ENCODE measurements at regions not wholly inside any gene's neighbourhood (a gene's known extent, or its start where the extent isn't known, plus 50 kb on each side); places are given as distances from the start of the nearest gene placed in this dataset.

- DNase-seq (ENCODE audit: low spot score): no peak
- Mint-ChIP-seq H3K36me3 (ENCODE audit: low read depth) (no peaks in the 10 kb centered on the region), H3K9me3 (no peaks in the 10 kb centered on the region), H3K27ac (no peak overlapping the region), H3K4me1 (ENCODE audit: low read depth) (no peaks in the 10 kb centered on the region), H3K4me3 (no peak overlapping the region), H3K27me3 (ENCODE audit: low read depth) (no peaks in the 10 kb centered on the region)
Observed at GRCh38 chr15:77557564-77557963, 75.1 kb downstream of the LINGO1 start.

- no peak overlapping the region for H3K27ac Mint-ChIP-seq
- no peak overlapping the region for H3K4me3 Mint-ChIP-seq
- H3K9me3 Mint-ChIP-seq: no peaks in the 10 kb centered on the region
- no peaks in the 10 kb centered on the region for H3K36me3 Mint-ChIP-seq (ENCODE audit: low read depth)
- no peaks in the 10 kb centered on the region for H3K27me3 Mint-ChIP-seq (ENCODE audit: low read depth)
- DNase-seq (ENCODE audit: low spot score): no peak
- H3K4me1 Mint-ChIP-seq (ENCODE audit: low read depth): no peaks in the 10 kb centered on the region
Observed at GRCh38 chr15:77557144-77557543, 75.6 kb downstream of the LINGO1 start.

GRCh38 chr15:77556622-77557021 lies 76.1 kb downstream of the LINGO1 start:
- Mint-ChIP-seq H3K4me1 (ENCODE audit: low read depth) (no peaks in the 10 kb centered on the region), H3K27ac (no peak overlapping the region), H3K36me3 (ENCODE audit: low read depth) (no peaks in the 10 kb centered on the region), H3K27me3 (ENCODE audit: low read depth) (no peaks in the 10 kb centered on the region), H3K9me3 (no peaks in the 10 kb centered on the region), H3K4me3 (no peak overlapping the region)
- DNase-seq (ENCODE audit: low spot score): no peak

GRCh38 chr15:77555232-77555631 lies 77.5 kb downstream of the LINGO1 start:
- H3K27ac Mint-ChIP-seq: no peak overlapping the region
- no peaks in the 10 kb centered on the region for H3K36me3 Mint-ChIP-seq (ENCODE audit: low read depth)
- H3K9me3 Mint-ChIP-seq: no peaks in the 10 kb centered on the region
- H3K27me3 Mint-ChIP-seq (ENCODE audit: low read depth): no peaks in the 10 kb centered on the region
- no peak overlapping the region for H3K4me3 Mint-ChIP-seq
- DNase-seq (ENCODE audit: low spot score): no peak
- H3K4me1 Mint-ChIP-seq (ENCODE audit: low read depth): no peaks in the 10 kb centered on the region

GRCh38 chr15:77554306-77555080 lies 78.2 kb downstream of the LINGO1 start:
- no peak overlapping the region for H3K27ac Mint-ChIP-seq
- no peak overlapping the region for H3K4me3 Mint-ChIP-seq
- no peaks in the 10 kb centered on the region for H3K27me3 Mint-ChIP-seq (ENCODE audit: low read depth)
- H3K36me3 Mint-ChIP-seq (ENCODE audit: low read depth): no peaks in the 10 kb centered on the region
- no peak for DNase-seq (ENCODE audit: low spot score)
- no peaks in the 10 kb centered on the region for H3K4me1 Mint-ChIP-seq (ENCODE audit: low read depth)
- no peaks in the 10 kb centered on the region for H3K9me3 Mint-ChIP-seq

- Mint-ChIP-seq H3K36me3 (ENCODE audit: low read depth) (no peaks in the 10 kb centered on the region), H3K4me1 (ENCODE audit: low read depth) (no peaks in the 10 kb centered on the region), H3K4me3 (no peak overlapping the region), H3K27me3 (ENCODE audit: low read depth) (no peaks in the 10 kb centered on the region), H3K9me3 (no peaks in the 10 kb centered on the region), H3K27ac (no peak overlapping the region)
- DNase-seq (ENCODE audit: low spot score): no peak
Observed at GRCh38 chr15:77553695-77554094, 79.0 kb downstream of the LINGO1 start.

- Mint-ChIP-seq H3K36me3 (ENCODE audit: low read depth) (no peaks in the 10 kb centered on the region), H3K4me1 (ENCODE audit: low read depth) (no peaks in the 10 kb centered on the region), H3K27me3 (ENCODE audit: low read depth) (no peaks in the 10 kb centered on the region), H3K27ac (no peak overlapping the region), H3K4me3 (no peak overlapping the region), H3K9me3 (no peaks in the 10 kb centered on the region)
- DNase-seq (ENCODE audit: low spot score): no peak
Observed at GRCh38 chr15:77553257-77553656, 79.5 kb downstream of the LINGO1 start.

GRCh38 chr15:77552066-77552465 lies 80.6 kb downstream of the LINGO1 start:
- no peaks in the 10 kb centered on the region for H3K9me3 Mint-ChIP-seq
- no peak for DNase-seq (ENCODE audit: low spot score)
- no peaks in the 10 kb centered on the region for H3K4me1 Mint-ChIP-seq (ENCODE audit: low read depth)
- no peak overlapping the region for H3K27ac Mint-ChIP-seq
- H3K27me3 Mint-ChIP-seq (ENCODE audit: low read depth): no peaks in the 10 kb centered on the region
- H3K36me3 Mint-ChIP-seq (ENCODE audit: low read depth): no peaks in the 10 kb centered on the region
- no peak overlapping the region for H3K4me3 Mint-ChIP-seq

- Mint-ChIP-seq H3K4me1 (ENCODE audit: low read depth) (no peaks in the 10 kb centered on the region), H3K27ac (no peak overlapping the region), H3K36me3 (ENCODE audit: low read depth) (no peaks in the 10 kb centered on the region), H3K4me3 (no peak overlapping the region), H3K9me3 (no peaks in the 10 kb centered on the region), H3K27me3 (ENCODE audit: low read depth) (no peaks in the 10 kb centered on the region)
- no peak for DNase-seq (ENCODE audit: low spot score)
Observed at GRCh38 chr15:77550301-77551251, 82.1 kb downstream of the LINGO1 start.

- no peaks in the 10 kb centered on the region for H3K4me1 Mint-ChIP-seq (ENCODE audit: low read depth)
- no peak overlapping the region for H3K27ac Mint-ChIP-seq
- H3K27me3 Mint-ChIP-seq (ENCODE audit: low read depth): peaks cover 7% of the 10 kb centered on the region
- H3K4me3 Mint-ChIP-seq: no peak overlapping the region
- H3K36me3 Mint-ChIP-seq (ENCODE audit: low read depth): no peaks in the 10 kb centered on the region
- no peaks in the 10 kb centered on the region for H3K9me3 Mint-ChIP-seq
- DNase-seq (ENCODE audit: low spot score): no peak
Observed at GRCh38 chr15:77549576-77550288, 83.0 kb downstream of the LINGO1 start.

GRCh38 chr15:77548589-77549557 lies 83.8 kb downstream of the LINGO1 start:
- no peaks in the 10 kb centered on the region for H3K9me3 Mint-ChIP-seq
- DNase-seq (ENCODE audit: low spot score): no peak
- H3K27me3 Mint-ChIP-seq (ENCODE audit: low read depth): peaks cover 8% of the 10 kb centered on the region
- no peak overlapping the region for H3K27ac Mint-ChIP-seq
- H3K4me1 Mint-ChIP-seq (ENCODE audit: low read depth): no peaks in the 10 kb centered on the region
- H3K4me3 Mint-ChIP-seq: no peak overlapping the region
- no peaks in the 10 kb centered on the region for H3K36me3 Mint-ChIP-seq (ENCODE audit: low read depth)

- peaks cover 4% of the 10 kb centered on the region for H3K4me1 Mint-ChIP-seq (ENCODE audit: low read depth)
- peaks cover 8% of the 10 kb centered on the region for H3K27me3 Mint-ChIP-seq (ENCODE audit: low read depth)
- H3K27ac Mint-ChIP-seq: no peak overlapping the region
- no peak for DNase-seq (ENCODE audit: low spot score)
- no peaks in the 10 kb centered on the region for H3K9me3 Mint-ChIP-seq
- no peaks in the 10 kb centered on the region for H3K36me3 Mint-ChIP-seq (ENCODE audit: low read depth)
- H3K4me3 Mint-ChIP-seq: no peak overlapping the region
Observed at GRCh38 chr15:77547801-77548588, 84.7 kb downstream of the LINGO1 start.
